ENCODE measurements at regions not wholly inside any gene's neighbourhood (a gene's known extent, or its start where the extent isn't known, plus 50 kb on each side); places are given as distances from the start of the nearest gene placed in this dataset.

DNA sequence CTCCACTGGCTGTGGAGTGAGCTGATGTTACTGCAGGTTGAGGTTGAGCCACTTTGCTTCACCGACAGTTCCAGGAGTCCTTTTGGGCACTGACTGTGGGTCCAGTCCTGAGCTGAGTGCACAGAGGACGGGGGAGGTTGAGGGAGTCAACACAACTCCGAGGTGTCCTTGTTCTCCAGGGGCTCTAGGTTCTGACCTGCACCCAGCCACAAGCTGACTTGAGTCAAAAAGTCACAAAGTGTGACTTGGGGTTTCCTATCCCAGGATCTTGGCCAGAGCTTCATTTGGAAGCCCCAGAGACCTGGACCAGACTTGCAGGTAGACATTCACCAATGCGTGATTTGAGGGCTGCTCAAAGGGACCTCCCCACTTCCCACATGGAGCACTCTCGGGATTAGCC is 95.0 kb downstream of the FAM43A start:
- TF ChIP-seq, protein P1, sequence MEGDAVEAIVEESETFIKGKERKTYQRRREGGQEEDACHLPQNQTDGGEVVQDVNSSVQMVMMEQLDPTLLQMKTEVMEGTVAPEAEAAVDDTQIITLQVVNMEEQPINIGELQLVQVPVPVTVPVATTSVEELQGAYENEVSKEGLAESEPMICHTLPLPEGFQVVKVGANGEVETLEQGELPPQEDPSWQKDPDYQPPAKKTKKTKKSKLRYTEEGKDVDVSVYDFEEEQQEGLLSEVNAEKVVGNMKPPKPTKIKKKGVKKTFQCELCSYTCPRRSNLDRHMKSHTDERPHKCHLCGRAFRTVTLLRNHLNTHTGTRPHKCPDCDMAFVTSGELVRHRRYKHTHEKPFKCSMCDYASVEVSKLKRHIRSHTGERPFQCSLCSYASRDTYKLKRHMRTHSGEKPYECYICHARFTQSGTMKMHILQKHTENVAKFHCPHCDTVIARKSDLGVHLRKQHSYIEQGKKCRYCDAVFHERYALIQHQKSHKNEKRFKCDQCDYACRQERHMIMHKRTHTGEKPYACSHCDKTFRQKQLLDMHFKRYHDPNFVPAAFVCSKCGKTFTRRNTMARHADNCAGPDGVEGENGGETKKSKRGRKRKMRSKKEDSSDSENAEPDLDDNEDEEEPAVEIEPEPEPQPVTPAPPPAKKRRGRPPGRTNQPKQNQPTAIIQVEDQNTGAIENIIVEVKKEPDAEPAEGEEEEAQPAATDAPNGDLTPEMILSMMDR (IDR thresholded peaks at IDR 0.05; ENCODE audit: low read length) = no peak
- TF ChIP-seq EZH2phosphoT487 (IDR thresholded peaks at IDR 0.05; ENCODE audit: low read length) (no peak), EZH2 (optimal IDR thresholded peaks at IDR 0.05; ENCODE audit: low read depth, low read length) (no peak)

Data from MM.1S (cell line).